Astrocyte (in vitro differentiated cells and primary cell): ENCODE measurements at regions not wholly inside any gene's neighbourhood (a gene's known extent, or its start where the extent isn't known, plus 50 kb on each side); places are given as distances from the start of the nearest gene placed in this dataset.

Source experiments
- DNase-seq: peaks from one replicate; pipeline ENCODE4 v3.0.0-alpha.2; 2010; ENCODE audit warnings: low read depth
- FAIRE-seq: peaks from 2 replicates; lab custom pipeline; 2011; peaks lifted over from hg19 to GRCh38; lab: Jason Lieb, UNC
- H2AFZ ChIP-seq: 2 replicates; pipeline ENCODE4 v1.6.0; 2012; ENCODE audit warnings: low read depth, low read length, inconsistent platforms
- H3K27ac ChIP-seq: 2 replicates; pipeline ENCODE4 v1.5.1; 2011; ENCODE audit warnings: low read depth, low read length, inconsistent platforms
- H3K27me3 ChIP-seq: 2 replicates; pipeline ENCODE4 v1.6.0; 2011; ENCODE audit warnings: low read length, inconsistent platforms; ENCODE audit not compliant: insufficient read depth
- H3K36me3 ChIP-seq: 2 replicates; pipeline ENCODE4 v1.5.1; 2011; ENCODE audit warnings: low read length, inconsistent platforms; ENCODE audit not compliant: insufficient read depth
- H3K4me1 ChIP-seq: 2 replicates; pipeline ENCODE4 v1.5.1; 2011; ENCODE audit warnings: low read length, inconsistent platforms; ENCODE audit not compliant: insufficient read depth
- H3K4me2 ChIP-seq: 2 replicates; pipeline ENCODE4 v1.6.0; 2012; ENCODE audit warnings: low read length, inconsistent platforms
- H3K4me3 ChIP-seq: 2 replicates; pipeline ENCODE4 v1.5.1; 2011; ENCODE audit warnings: low read depth, mild to moderate bottlenecking, low read length, inconsistent platforms; ENCODE audit not compliant: insufficient read depth
- H3K79me2 ChIP-seq: 2 replicates; pipeline ENCODE4 v1.6.0; 2012; ENCODE audit warnings: mild to moderate bottlenecking, low read length, inconsistent platforms; ENCODE audit not compliant: insufficient read depth
- H3K9ac ChIP-seq: 2 replicates; pipeline ENCODE4 v1.6.0; 2012; ENCODE audit warnings: mild to moderate bottlenecking, low read length, inconsistent platforms
- H3K9me3 ChIP-seq: 2 replicates; pipeline ENCODE4 v1.5.1; 2012; ENCODE audit warnings: low read depth, mild to moderate bottlenecking, low read length, inconsistent platforms; ENCODE audit not compliant: insufficient read depth
- H4K20me1 ChIP-seq: 2 replicates; pipeline ENCODE4 v1.6.0; 2012; ENCODE audit warnings: low read length, inconsistent platforms; ENCODE audit not compliant: insufficient read depth
- H3K27ac Mint-ChIP-seq: one replicate; pipeline ENCODE4 v1.8.0; 2021; ENCODE audit warnings: mild to moderate bottlenecking, mixed read lengths; ENCODE audit not compliant: unreplicated experiment
- H3K27me3 Mint-ChIP-seq: one replicate; pipeline ENCODE4 v1.8.0; 2021; ENCODE audit warnings: low read depth, mixed read lengths; ENCODE audit not compliant: unreplicated experiment
- H3K36me3 Mint-ChIP-seq: one replicate; pipeline ENCODE4 v1.8.0; 2021; ENCODE audit warnings: low read depth, mixed read lengths; ENCODE audit not compliant: unreplicated experiment
- H3K4me1 Mint-ChIP-seq: one replicate; pipeline ENCODE4 v1.8.0; 2021; ENCODE audit warnings: low read depth, mixed read lengths; ENCODE audit not compliant: unreplicated experiment
- H3K4me3 Mint-ChIP-seq: one replicate; pipeline ENCODE4 v1.8.0; 2021; ENCODE audit warnings: mild to moderate bottlenecking, moderate library complexity, mixed read lengths; ENCODE audit not compliant: unreplicated experiment
- H3K9me3 Mint-ChIP-seq: one replicate; pipeline ENCODE4 v1.8.0; 2021; ENCODE audit warnings: mild to moderate bottlenecking, mixed read lengths; ENCODE audit not compliant: unreplicated experiment
- CTCF ChIP-seq: IDR thresholded peaks from 2 replicates; pipeline ENCODE4 v1.5.1; 2011; ENCODE audit warnings: low read depth, mild to moderate bottlenecking, inconsistent platforms, low read length, moderate library complexity; ENCODE audit not compliant: insufficient read depth
- EZH2 ChIP-seq: IDR thresholded peaks from 2 replicates; pipeline ENCODE4 v1.6.1; 2012; ENCODE audit warnings: mild to moderate bottlenecking, low read length, inconsistent platforms; ENCODE audit not compliant: insufficient read depth

GRCh38 chr3:81968658-81969057 is 207.2 kb upstream of the GBE1 start:
- Histone ChIP-seq H3K4me3 (no peak overlapping the region), H2AFZ (no peak overlapping the region), H3K9ac (no peak overlapping the region), H3K27ac (no peak overlapping the region), H4K20me1 (no peaks in the 10 kb centered on the region), H3K4me2 (no peak overlapping the region), H3K79me2 (no peaks in the 10 kb centered on the region), H3K9me3 (no peaks in the 10 kb centered on the region), H3K36me3 (no peaks in the 10 kb centered on the region), H3K4me1 (no peaks in the 10 kb centered on the region), H3K27me3 (no peaks in the 10 kb centered on the region)
- DNase-seq, result peak; percentile 20
- Mint-ChIP-seq H3K4me3 (no peak overlapping the region), H3K27me3 (no peaks in the 10 kb centered on the region), H3K9me3 (peaks cover 8% of the 10 kb centered on the region), H3K4me1 (no peaks in the 10 kb centered on the region), H3K27ac (no peak overlapping the region), H3K36me3 (no peaks in the 10 kb centered on the region)
- no peak for FAIRE-seq
- TF ChIP-seq EZH2 (no peak), CTCF (no peak)

GRCh38 chr3:81967393-81967792 is 205.9 kb upstream of the GBE1 start:
- Histone ChIP-seq H3K4me2 (no peak overlapping the region), H3K27ac (no peak overlapping the region), H2AFZ (no peak overlapping the region), H3K4me1 (no peaks in the 10 kb centered on the region), H3K27me3 (no peaks in the 10 kb centered on the region), H3K36me3 (no peaks in the 10 kb centered on the region), H3K9me3 (no peaks in the 10 kb centered on the region), H3K79me2 (no peaks in the 10 kb centered on the region), H3K4me3 (no peak overlapping the region), H3K9ac (no peak overlapping the region), H4K20me1 (no peaks in the 10 kb centered on the region)
- DNase-seq (peak; percentile 0), FAIRE-seq (no peak)
- TF ChIP-seq EZH2, result no peak
- TF ChIP-seq CTCF, result no peak
- Mint-ChIP-seq H3K27ac (no peak overlapping the region), H3K9me3 (peaks cover 8% of the 10 kb centered on the region), H3K36me3 (no peaks in the 10 kb centered on the region), H3K4me1 (peaks cover 2% of the 10 kb centered on the region), H3K27me3 (no peaks in the 10 kb centered on the region), H3K4me3 (no peak overlapping the region)

GRCh38 chr3:81965696-81966095 is 204.3 kb upstream of the GBE1 start:
- Mint-ChIP-seq H3K9me3 (no peaks in the 10 kb centered on the region), H3K27me3 (no peaks in the 10 kb centered on the region), H3K4me1 (peaks cover 4% of the 10 kb centered on the region), H3K27ac (no peak overlapping the region), H3K36me3 (no peaks in the 10 kb centered on the region), H3K4me3 (no peak overlapping the region)
- no peaks in the 10 kb centered on the region for H4K20me1 ChIP-seq
- FAIRE-seq, result no peak
- no peaks in the 10 kb centered on the region for H3K27me3 ChIP-seq
- no peak for DNase-seq
- H2AFZ ChIP-seq, result no peak overlapping the region
- no peak overlapping the region for H3K27ac ChIP-seq
- TF ChIP-seq EZH2 (no peak), CTCF (no peak)
- H3K4me1 ChIP-seq, result no peaks in the 10 kb centered on the region
- H3K9me3 ChIP-seq, result no peaks in the 10 kb centered on the region
- no peaks in the 10 kb centered on the region for H3K79me2 ChIP-seq
- H3K4me2 ChIP-seq, result no peak overlapping the region
- H3K36me3 ChIP-seq, result no peaks in the 10 kb centered on the region
- no peak overlapping the region for H3K9ac ChIP-seq
- H3K4me3 ChIP-seq, result no peak overlapping the region
